Liver (tissue), 3 donors: ENCODE measurements at regions not wholly inside any gene's neighbourhood (a gene's known extent, or its start where the extent isn't known, plus 50 kb on each side); places are given as distances from the start of the nearest gene placed in this dataset.

Experiments
- FOXA1 ChIP-seq: IDR thresholded peaks from 2 replicates; pipeline ENCODE4 v1.6.1; 2016; ENCODE audit warnings: antibody characterized with exemption
- JUND ChIP-seq, 2 donors: IDR thresholded peaks; 2 replicates each; pipeline ENCODE4 v1.6.1; 2016; ENCODE audit warnings: antibody characterized with exemption in 2 of 2
- TAF1 ChIP-seq: conservative IDR thresholded peaks from 2 replicates; pipeline ENCODE4 v1.6.1; 2016; ENCODE audit warnings: antibody characterized with exemption, mild to moderate bottlenecking
- YY1 ChIP-seq: IDR thresholded peaks from 2 replicates; pipeline ENCODE4 v1.6.1; 2016; ENCODE audit warnings: antibody characterized with exemption, mild to moderate bottlenecking
- TF ChIP-seq, protein P1 (sequence below): fragments of 150-350 bp; IDR thresholded peaks from 2 replicates; pipeline ENCODE4 v1.5.1; 2017; ENCODE audit warnings: improper control_type of control experiment, low read depth, low read length; ENCODE audit not compliant: missing input control
- TF ChIP-seq, protein P2 (sequence below): IDR thresholded peaks from 2 replicates; pipeline ENCODE4 v1.6.1; 2016; ENCODE audit warnings: antibody characterized with exemption
- TF ChIP-seq, protein P3 (sequence below): IDR thresholded peaks from 2 replicates; pipeline ENCODE4 v1.6.1; 2016; ENCODE audit warnings: antibody characterized with exemption, mild to moderate bottlenecking
- TF ChIP-seq, protein P4 (sequence below): IDR thresholded peaks from 2 replicates; pipeline ENCODE4 v1.6.1; 2016; ENCODE audit warnings: antibody characterized with exemption
- donor health status: healthy.
- donor health status: healthy.

DNA sequence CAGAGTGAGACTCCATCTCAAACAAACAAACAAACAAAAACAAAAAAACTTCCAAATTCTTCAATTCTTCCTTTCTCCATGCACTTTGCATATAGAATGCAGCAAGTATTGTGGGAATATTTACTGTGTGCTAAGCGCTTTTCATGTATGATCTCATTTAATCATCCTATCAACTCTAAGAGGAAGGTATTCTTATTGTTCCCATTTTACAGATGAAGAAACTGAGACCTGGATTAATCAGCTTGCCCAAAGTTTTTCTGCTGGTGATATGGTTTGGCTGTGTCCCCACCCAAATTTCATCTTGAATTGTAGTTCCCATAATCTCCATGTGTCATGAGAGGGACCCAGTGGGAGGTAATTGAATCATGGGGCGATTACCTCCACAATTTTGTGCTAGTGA lies 56.6 kb upstream of the KCNG1 start:
- TF ChIP-seq, protein P1, sequence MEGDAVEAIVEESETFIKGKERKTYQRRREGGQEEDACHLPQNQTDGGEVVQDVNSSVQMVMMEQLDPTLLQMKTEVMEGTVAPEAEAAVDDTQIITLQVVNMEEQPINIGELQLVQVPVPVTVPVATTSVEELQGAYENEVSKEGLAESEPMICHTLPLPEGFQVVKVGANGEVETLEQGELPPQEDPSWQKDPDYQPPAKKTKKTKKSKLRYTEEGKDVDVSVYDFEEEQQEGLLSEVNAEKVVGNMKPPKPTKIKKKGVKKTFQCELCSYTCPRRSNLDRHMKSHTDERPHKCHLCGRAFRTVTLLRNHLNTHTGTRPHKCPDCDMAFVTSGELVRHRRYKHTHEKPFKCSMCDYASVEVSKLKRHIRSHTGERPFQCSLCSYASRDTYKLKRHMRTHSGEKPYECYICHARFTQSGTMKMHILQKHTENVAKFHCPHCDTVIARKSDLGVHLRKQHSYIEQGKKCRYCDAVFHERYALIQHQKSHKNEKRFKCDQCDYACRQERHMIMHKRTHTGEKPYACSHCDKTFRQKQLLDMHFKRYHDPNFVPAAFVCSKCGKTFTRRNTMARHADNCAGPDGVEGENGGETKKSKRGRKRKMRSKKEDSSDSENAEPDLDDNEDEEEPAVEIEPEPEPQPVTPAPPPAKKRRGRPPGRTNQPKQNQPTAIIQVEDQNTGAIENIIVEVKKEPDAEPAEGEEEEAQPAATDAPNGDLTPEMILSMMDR = no peak
- TF ChIP-seq, protein P2, sequence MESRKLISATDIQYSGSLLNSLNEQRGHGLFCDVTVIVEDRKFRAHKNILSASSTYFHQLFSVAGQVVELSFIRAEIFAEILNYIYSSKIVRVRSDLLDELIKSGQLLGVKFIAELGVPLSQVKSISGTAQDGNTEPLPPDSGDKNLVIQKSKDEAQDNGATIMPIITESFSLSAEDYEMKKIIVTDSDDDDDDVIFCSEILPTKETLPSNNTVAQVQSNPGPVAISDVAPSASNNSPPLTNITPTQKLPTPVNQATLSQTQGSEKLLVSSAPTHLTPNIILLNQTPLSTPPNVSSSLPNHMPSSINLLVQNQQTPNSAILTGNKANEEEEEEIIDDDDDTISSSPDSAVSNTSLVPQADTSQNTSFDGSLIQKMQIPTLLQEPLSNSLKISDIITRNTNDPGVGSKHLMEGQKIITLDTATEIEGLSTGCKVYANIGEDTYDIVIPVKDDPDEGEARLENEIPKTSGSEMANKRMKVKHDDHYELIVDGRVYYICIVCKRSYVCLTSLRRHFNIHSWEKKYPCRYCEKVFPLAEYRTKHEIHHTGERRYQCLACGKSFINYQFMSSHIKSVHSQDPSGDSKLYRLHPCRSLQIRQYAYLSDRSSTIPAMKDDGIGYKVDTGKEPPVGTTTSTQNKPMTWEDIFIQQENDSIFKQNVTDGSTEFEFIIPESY = no peak
- TF ChIP-seq FOXA1 = no peak
- TF ChIP-seq, protein P3, sequence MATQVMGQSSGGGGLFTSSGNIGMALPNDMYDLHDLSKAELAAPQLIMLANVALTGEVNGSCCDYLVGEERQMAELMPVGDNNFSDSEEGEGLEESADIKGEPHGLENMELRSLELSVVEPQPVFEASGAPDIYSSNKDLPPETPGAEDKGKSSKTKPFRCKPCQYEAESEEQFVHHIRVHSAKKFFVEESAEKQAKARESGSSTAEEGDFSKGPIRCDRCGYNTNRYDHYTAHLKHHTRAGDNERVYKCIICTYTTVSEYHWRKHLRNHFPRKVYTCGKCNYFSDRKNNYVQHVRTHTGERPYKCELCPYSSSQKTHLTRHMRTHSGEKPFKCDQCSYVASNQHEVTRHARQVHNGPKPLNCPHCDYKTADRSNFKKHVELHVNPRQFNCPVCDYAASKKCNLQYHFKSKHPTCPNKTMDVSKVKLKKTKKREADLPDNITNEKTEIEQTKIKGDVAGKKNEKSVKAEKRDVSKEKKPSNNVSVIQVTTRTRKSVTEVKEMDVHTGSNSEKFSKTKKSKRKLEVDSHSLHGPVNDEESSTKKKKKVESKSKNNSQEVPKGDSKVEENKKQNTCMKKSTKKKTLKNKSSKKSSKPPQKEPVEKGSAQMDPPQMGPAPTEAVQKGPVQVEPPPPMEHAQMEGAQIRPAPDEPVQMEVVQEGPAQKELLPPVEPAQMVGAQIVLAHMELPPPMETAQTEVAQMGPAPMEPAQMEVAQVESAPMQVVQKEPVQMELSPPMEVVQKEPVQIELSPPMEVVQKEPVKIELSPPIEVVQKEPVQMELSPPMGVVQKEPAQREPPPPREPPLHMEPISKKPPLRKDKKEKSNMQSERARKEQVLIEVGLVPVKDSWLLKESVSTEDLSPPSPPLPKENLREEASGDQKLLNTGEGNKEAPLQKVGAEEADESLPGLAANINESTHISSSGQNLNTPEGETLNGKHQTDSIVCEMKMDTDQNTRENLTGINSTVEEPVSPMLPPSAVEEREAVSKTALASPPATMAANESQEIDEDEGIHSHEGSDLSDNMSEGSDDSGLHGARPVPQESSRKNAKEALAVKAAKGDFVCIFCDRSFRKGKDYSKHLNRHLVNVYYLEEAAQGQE = no peak
- no peak for TF ChIP-seq YY1
- TF ChIP-seq TAF1 = no peak
- no peak for TF ChIP-seq JUND (IDR thresholded peaks at IDR 0.05)
- TF ChIP-seq, protein P4, sequence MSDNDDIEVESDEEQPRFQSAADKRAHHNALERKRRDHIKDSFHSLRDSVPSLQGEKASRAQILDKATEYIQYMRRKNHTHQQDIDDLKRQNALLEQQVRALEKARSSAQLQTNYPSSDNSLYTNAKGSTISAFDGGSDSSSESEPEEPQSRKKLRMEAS = no peak
